Heart left ventricle (tissue), 13 donors: ENCODE measurements at regions not wholly inside any gene's neighbourhood (a gene's known extent, or its start where the extent isn't known, plus 50 kb on each side); places are given as distances from the start of the nearest gene placed in this dataset.

Source experiments
- POLR2A ChIP-seq, 2 donors: fragments of 450-650 bp; IDR thresholded peaks; one replicate each; pipeline ENCODE4 v1.6.1; 2017; ENCODE audit warnings: antibody characterized with exemption in 2 of 2, mild to moderate bottlenecking in 2 of 2, moderate library complexity in 2 of 2
- TF ChIP-seq, protein P1 (sequence below), 12 donors: fragments of 200-600 bp; sonication (generic) in 4 of 12; IDR thresholded peaks; one replicate each; pipeline versions ENCODE4 v1.5.0 to v1.8.0; 2018 to 2022; ENCODE audit warnings: antibody characterized with exemption in 12 of 12, mild to moderate bottlenecking in 5 of 12
- donor health status: ischemic (EF 13 %, LVEDD 7.1; RV severe dilation, severe dysfunction).
- donor health status: DM: no; HTN: yes; CAD: no.
- donor health status: DM: no; HTN: no; CAD: no.
- donor health status: ischemic (EF 25% LVEDD 6.9; RV normal size, moderate dysfunction).
- donor health status: ischemic (EF 25% LVEDD 5.7; RV mildly dilated, moderate dysfunction).
- donor health status: ischemic (EF 35%, LVEDD 5.7; RV mildly dilated, moderate dysfunction).
- donor health status: nonischemic (EF 11% LVEDD 7.7; RV severe dilation, severe dysfunction).
- donor health status: DM: yes; HTN: yes; CAD: no.
- donor health status: PGD.
- donor health status: ischemic (EF 29% LVEDD 5.4; RV normal size, mild dysfunction).
- donor health status: nonischemic (EF 23%, LVEDD 6.1; RV moderate dilation, normal function).

DNA sequence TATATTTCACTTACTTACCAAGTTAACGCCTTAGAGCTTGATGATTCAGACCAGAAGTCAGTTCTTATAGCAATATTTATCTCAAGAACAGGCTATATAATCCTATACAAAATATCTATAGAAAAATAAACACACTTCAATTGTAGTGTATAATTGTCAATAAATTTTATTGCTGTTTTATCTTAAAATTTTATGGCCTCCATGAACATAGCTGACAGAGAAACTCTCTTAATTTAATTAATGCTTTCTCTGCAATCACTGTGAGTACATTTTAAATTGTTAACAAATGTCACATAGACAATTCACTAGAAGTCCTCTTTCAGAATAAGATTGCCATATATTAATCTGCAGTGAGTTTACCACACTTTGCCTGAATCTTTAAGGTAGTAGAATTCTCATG is 178.6 kb downstream of the RFPL4B start:
- TF ChIP-seq, protein P1, sequence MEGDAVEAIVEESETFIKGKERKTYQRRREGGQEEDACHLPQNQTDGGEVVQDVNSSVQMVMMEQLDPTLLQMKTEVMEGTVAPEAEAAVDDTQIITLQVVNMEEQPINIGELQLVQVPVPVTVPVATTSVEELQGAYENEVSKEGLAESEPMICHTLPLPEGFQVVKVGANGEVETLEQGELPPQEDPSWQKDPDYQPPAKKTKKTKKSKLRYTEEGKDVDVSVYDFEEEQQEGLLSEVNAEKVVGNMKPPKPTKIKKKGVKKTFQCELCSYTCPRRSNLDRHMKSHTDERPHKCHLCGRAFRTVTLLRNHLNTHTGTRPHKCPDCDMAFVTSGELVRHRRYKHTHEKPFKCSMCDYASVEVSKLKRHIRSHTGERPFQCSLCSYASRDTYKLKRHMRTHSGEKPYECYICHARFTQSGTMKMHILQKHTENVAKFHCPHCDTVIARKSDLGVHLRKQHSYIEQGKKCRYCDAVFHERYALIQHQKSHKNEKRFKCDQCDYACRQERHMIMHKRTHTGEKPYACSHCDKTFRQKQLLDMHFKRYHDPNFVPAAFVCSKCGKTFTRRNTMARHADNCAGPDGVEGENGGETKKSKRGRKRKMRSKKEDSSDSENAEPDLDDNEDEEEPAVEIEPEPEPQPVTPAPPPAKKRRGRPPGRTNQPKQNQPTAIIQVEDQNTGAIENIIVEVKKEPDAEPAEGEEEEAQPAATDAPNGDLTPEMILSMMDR (IDR thresholded peaks at IDR 0.05) = no peak
- no peak for TF ChIP-seq POLR2A (IDR thresholded peaks at IDR 0.05)
